Caco-2 (cell line): ENCODE measurements at regions not wholly inside any gene's neighbourhood (a gene's known extent, or its start where the extent isn't known, plus 50 kb on each side); places are given as distances from the start of the nearest gene placed in this dataset.

Experiments used
- BruUV-seq: library from RNA; stranded (reverse); fragments of 400-500 nt; replicated peaks from 2 replicates; lab custom pipeline; 2021; lab: Mats Ljungman, UMichigan
- CTCF ChIA-PET: fragments of 300-600 bp; sonication (Branson Sonifier 250); formaldehyde crosslinking; loops from one replicate; lab custom pipeline; 2022; ENCODE audit warnings: antibody characterized with exemption; lab: Charles Lee
- POLR2A ChIA-PET: fragments of 300-600 bp; sonication (Branson Sonifier 250); formaldehyde crosslinking; loops from one replicate; lab custom pipeline; 2022; ENCODE audit warnings: antibody characterized with exemption; lab: Charles Lee
- DNase-seq, 2 experiments: peaks; one replicate each; pipeline versions ENCODE4 v3.0.0 to v3.0.0-alpha.2; 2020 to 2022
- H3K27me3 ChIP-seq: replicated peaks from 2 replicates; pipeline ENCODE4 v1.6.0; 2011; ENCODE audit warnings: low read length; ENCODE audit not compliant: control insufficient read depth, insufficient read depth
- H3K36me3 ChIP-seq: 2 replicates; pipeline ENCODE4 v1.5.1; 2011; ENCODE audit warnings: low read length; ENCODE audit not compliant: control insufficient read depth, insufficient read depth
- H3K4me1 ChIP-seq: fragments of 250-450 bp; sonication (Bioruptor Pico); 2 replicates; pipeline ENCODE4 v1.5.1; 2020; ENCODE audit warnings: mild to moderate bottlenecking
- H3K4me3 ChIP-seq: 2 replicates; pipeline ENCODE4 v1.5.1; 2011; ENCODE audit warnings: low read depth, mild to moderate bottlenecking, control low read depth, low read length
- H3K9me3 ChIP-seq: fragments of 250-450 bp; sonication (Bioruptor Pico); 2 replicates; pipeline ENCODE4 v1.5.1; 2020; ENCODE audit warnings: mild to moderate bottlenecking, moderate library complexity
- H3K27ac Mint-ChIP-seq: one replicate; pipeline ENCODE4 v1.8.0; 2022; ENCODE audit warnings: mixed read lengths; ENCODE audit not compliant: unreplicated experiment
- H3K27me3 Mint-ChIP-seq: one replicate; pipeline ENCODE4 v1.8.0; 2022; ENCODE audit warnings: mixed read lengths; ENCODE audit not compliant: insufficient read depth, unreplicated experiment
- H3K36me3 Mint-ChIP-seq: one replicate; pipeline ENCODE4 v1.8.0; 2022; ENCODE audit warnings: mild to moderate bottlenecking, mixed read lengths; ENCODE audit not compliant: insufficient read depth, unreplicated experiment
- H3K4me1 Mint-ChIP-seq: one replicate; pipeline ENCODE4 v1.8.0; 2022; ENCODE audit warnings: low read depth, mixed read lengths; ENCODE audit not compliant: unreplicated experiment
- H3K4me3 Mint-ChIP-seq: one replicate; pipeline ENCODE4 v1.8.0; 2022; ENCODE audit warnings: mild to moderate bottlenecking, moderate library complexity, mixed read lengths; ENCODE audit not compliant: unreplicated experiment
- H3K9me3 Mint-ChIP-seq: one replicate; pipeline ENCODE4 v1.8.0; 2022; ENCODE audit warnings: mixed read lengths; ENCODE audit not compliant: unreplicated experiment
- intact Hi-C: fragments of 100-400 bp; cut with micrococcal nuclease; formaldehyde crosslinking; loops from one replicate; pipeline ENCODE4 v1.10.0; 2022; ENCODE audit not compliant: unreplicated experiment
- TF ChIP-seq, protein P1 (sequence below), 2 experiments: fragments of 200-600 bp in 1 of 2; IDR thresholded peaks; 1 replicate in 1 of 2; 2 replicates in 1 of 2; pipeline versions ENCODE4 v1.5.1 to v1.8.0; 2011 to 2022; ENCODE audit warnings: antibody characterized with exemption in 1 of 2, control low read depth in 1 of 2, inconsistent platforms in 1 of 2, low read depth in 1 of 2, low read length in 1 of 2, mild to moderate bottlenecking in 1 of 2, moderate library complexity in 1 of 2; ENCODE audit not compliant: insufficient read depth in 1 of 2, severe bottlenecking in 1 of 2, unreplicated experiment in 1 of 2

DNA sequence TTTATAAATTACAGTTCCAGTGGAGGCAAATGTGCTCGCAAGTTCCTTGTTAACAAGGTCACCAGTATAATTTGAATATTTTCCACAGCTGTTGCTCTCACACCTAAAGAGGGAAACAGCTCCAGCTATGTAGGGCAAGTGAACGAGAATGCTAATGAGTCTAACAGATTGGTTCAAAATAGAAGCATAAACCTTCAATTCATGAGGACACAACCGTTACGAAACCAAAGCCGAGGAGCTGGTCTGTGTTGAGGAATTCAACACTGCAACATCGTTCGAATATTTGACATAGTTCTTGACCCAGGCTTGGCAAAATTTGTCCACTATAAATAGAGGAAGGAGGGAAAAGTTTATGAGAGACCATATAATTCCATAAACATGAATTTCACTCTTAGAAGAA, 161.3 kb downstream of the KLF6 start:
- Histone ChIP-seq H3K36me3 (no peaks in the 10 kb centered on the region), H3K4me1 (peaks cover 9% of the 10 kb centered on the region; the same call in 1 of the 2 replicates), H3K4me3 (no peak overlapping the region), H3K27me3 (no peaks in the 10 kb centered on the region), H3K9me3 (no peaks in the 10 kb centered on the region)
- intact Hi-C loops = no loop called here
- DNase-seq = peak in 1 of 2 experiments; percentile 46
- H3K4me1 Mint-ChIP-seq = peaks cover 20% of the 10 kb centered on the region
- TF ChIP-seq, protein P1, sequence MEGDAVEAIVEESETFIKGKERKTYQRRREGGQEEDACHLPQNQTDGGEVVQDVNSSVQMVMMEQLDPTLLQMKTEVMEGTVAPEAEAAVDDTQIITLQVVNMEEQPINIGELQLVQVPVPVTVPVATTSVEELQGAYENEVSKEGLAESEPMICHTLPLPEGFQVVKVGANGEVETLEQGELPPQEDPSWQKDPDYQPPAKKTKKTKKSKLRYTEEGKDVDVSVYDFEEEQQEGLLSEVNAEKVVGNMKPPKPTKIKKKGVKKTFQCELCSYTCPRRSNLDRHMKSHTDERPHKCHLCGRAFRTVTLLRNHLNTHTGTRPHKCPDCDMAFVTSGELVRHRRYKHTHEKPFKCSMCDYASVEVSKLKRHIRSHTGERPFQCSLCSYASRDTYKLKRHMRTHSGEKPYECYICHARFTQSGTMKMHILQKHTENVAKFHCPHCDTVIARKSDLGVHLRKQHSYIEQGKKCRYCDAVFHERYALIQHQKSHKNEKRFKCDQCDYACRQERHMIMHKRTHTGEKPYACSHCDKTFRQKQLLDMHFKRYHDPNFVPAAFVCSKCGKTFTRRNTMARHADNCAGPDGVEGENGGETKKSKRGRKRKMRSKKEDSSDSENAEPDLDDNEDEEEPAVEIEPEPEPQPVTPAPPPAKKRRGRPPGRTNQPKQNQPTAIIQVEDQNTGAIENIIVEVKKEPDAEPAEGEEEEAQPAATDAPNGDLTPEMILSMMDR (IDR thresholded peaks at IDR 0.05; ENCODE audit: insufficient read depth in 1 of 2, low read depth in 1 of 2, low read length in 1 of 2, severe bottlenecking in 1 of 2, unreplicated experiment in 1 of 2) = no peak
- peaks cover 2% of the 10 kb centered on the region for H3K27me3 Mint-ChIP-seq
- H3K36me3 Mint-ChIP-seq = no peaks in the 10 kb centered on the region
- CTCF ChIA-PET = no interaction called here
- POLR2A ChIA-PET = no interaction called here
- H3K4me3 Mint-ChIP-seq = no peak overlapping the region
- peaks cover 13% of the 10 kb centered on the region for H3K9me3 Mint-ChIP-seq
- BruUV-seq = no TSS peak
- no peak overlapping the region for H3K27ac Mint-ChIP-seq

DNA sequence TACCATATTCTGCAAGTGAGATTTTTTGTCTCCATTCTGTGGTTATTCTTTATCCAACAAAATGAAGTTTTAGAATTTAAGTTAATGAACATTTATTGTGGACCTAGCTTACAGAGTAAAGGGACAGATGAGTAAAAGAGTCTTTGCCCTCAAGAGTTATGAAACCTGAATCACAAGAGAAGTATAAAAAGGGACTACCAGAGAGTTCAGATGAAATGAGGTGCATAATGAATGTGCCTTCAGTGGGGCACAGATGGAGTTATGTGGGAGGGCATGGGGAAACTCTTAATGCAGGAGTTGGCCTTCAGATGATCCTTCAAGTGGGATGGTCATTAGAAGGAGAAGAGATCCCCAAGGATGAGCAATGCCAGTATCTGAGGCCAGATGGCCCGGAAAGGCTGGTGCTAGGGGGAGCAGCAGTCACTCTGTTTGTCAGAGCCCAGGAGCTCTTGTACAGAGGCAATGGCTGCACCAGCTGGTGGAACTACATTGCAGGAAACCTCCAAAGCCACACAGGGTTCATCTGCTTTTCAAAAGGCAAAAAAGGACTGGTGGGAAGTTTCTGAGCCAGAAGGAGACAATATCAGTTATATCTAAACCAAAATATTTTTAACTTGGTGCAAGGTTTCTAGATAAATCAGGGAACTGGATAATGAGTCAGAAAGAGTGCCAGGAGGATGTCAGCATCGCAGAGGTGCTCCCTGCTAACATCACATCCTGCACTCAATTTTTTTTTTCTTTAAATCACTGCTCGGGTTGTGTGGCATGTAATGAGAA, 162.0 kb downstream of the KLF6 start:
- BruUV-seq = no TSS peak
- no peaks in the 10 kb centered on the region for H3K36me3 Mint-ChIP-seq
- H3K27ac Mint-ChIP-seq = peak overlapping the region; percentile 29
- peaks cover 13% of the 10 kb centered on the region for H3K9me3 Mint-ChIP-seq
- peaks cover 9% of the 10 kb centered on the region; the same call in 1 of the 2 replicates for H3K4me1 ChIP-seq
- intact Hi-C loops = no loop called here
- DNase-seq = no peak
- H3K4me1 Mint-ChIP-seq = peaks cover 20% of the 10 kb centered on the region
- no peak overlapping the region for H3K4me3 Mint-ChIP-seq
- H3K4me3 ChIP-seq = no peak overlapping the region
- ChIA-PET CTCF (no interaction called here), POLR2A (interaction anchor here (0.6 kb wide), 1 partner anchor 162 kb away, joined by 3 read pairs; the partner anchor contains the start of gene KLF6)
- no peaks in the 10 kb centered on the region for H3K9me3 ChIP-seq
- H3K36me3 ChIP-seq = no peaks in the 10 kb centered on the region
- H3K27me3 ChIP-seq = no peaks in the 10 kb centered on the region
- TF ChIP-seq, protein P1 (IDR thresholded peaks at IDR 0.05; ENCODE audit: insufficient read depth in 1 of 2, low read depth in 1 of 2, low read length in 1 of 2, severe bottlenecking in 1 of 2, unreplicated experiment in 1 of 2) = no peak
- H3K27me3 Mint-ChIP-seq = peaks cover 2% of the 10 kb centered on the region

DNA sequence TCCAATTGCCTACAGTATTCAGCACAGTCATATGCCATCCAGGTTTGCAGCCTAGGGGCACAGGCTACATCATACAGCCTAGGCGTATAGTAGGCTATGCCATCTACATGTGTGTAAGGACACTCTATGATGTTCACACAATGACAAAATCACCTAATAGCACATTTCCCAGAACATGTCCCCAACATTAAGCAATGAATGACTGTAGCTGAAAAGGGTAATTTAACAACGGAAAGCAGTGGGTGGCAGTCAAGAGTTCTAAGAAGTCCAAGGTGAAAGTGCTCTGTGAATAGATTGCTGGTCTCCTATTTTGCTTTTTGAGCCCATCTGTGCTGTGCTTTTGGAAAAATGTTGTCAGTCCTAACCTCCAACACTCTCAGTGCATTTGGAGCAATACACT, 162.6 kb downstream of the KLF6 start:
- ChIA-PET CTCF (no interaction called here), POLR2A (interaction anchor here (0.6 kb wide), 1 partner anchor 162 kb away, joined by 3 read pairs; the partner anchor contains the start of gene KLF6)
- H3K27ac Mint-ChIP-seq = peak overlapping the region; percentile 29
- no TSS peak for BruUV-seq
- Histone ChIP-seq H3K27me3 (no peaks in the 10 kb centered on the region), H3K9me3 (no peaks in the 10 kb centered on the region), H3K36me3 (no peaks in the 10 kb centered on the region), H3K4me3 (no peak overlapping the region), H3K4me1 (peaks cover 9% of the 10 kb centered on the region; the same call in 1 of the 2 replicates)
- H3K9me3 Mint-ChIP-seq = peaks cover 13% of the 10 kb centered on the region
- intact Hi-C loops = no loop called here
- TF ChIP-seq, protein P1 (IDR thresholded peaks at IDR 0.05; ENCODE audit: insufficient read depth in 1 of 2, low read depth in 1 of 2, low read length in 1 of 2, severe bottlenecking in 1 of 2, unreplicated experiment in 1 of 2) = peak in 1 of 2 experiments; percentile 8
- H3K4me1 Mint-ChIP-seq = peaks cover 20% of the 10 kb centered on the region
- H3K36me3 Mint-ChIP-seq = no peaks in the 10 kb centered on the region
- peak in 1 of 2 experiments; percentile 15 for DNase-seq
- no peak overlapping the region for H3K4me3 Mint-ChIP-seq
- H3K27me3 Mint-ChIP-seq = peaks cover 2% of the 10 kb centered on the region
